ENCODE measurements at regions not wholly inside any gene's neighbourhood (a gene's known extent, or its start where the extent isn't known, plus 50 kb on each side); places are given as distances from the start of the nearest gene placed in this dataset.
"Not testable (repeated sequence)": the region's sequence is repeated elsewhere in the genome, so short reads cannot be mapped to it uniquely, and the experiment has no call there.

DNA sequence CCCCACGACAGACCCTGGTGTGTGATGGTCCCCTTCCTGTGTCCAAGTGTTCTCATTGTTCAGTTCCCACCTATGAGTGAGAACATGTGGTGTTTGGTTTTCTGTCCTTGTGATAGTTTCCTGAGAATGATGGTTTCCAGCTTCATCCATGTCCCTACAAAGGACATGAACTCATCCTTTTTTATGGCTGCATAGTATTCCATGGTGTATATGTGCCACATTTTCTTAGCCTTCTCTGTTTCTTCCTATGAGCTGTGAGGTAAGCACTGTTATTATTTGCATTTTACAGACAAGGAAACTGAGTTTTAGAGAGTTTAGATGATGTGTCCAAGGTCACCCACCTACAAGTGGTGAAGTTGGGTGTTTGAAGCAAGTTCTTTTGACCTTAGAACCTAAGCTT, 51.1 kb upstream of the BNC1 start:
- DNase-seq (ENCODE audit: low read depth in 2 of 2) = not testable (repeated sequence)

- DNase-seq (ENCODE audit: low read depth in 2 of 2) = no peak
Measured at GRCh38 chr15:83339396-83339795, 54.9 kb upstream of the BNC1 start.

- no peak for DNase-seq (ENCODE audit: low read depth in 2 of 2)
Measured at GRCh38 chr15:83340087-83340486, 55.6 kb upstream of the BNC1 start.

DNA sequence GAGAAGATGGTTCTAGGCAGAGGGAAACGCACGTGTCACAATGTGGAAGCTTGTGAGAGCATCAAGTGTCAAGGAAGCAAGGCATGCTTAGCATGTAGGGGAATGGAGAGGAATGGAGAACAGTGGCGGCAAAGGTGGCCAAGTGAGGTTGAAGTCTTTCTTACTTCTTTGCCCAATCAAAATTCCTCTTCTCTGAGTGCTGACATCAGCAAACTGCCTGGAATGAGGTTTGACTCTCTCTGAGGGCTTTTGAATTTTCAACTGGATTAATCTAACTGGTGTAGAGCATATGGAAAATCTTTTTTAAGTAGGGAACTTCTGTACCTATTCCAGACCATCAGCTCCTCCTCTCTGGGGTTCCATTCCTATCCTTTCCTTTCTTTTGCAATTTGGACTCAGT, 61.9 kb upstream of the BNC1 start:
- no peak for DNase-seq (ENCODE audit: low read depth in 2 of 2)

DNA sequence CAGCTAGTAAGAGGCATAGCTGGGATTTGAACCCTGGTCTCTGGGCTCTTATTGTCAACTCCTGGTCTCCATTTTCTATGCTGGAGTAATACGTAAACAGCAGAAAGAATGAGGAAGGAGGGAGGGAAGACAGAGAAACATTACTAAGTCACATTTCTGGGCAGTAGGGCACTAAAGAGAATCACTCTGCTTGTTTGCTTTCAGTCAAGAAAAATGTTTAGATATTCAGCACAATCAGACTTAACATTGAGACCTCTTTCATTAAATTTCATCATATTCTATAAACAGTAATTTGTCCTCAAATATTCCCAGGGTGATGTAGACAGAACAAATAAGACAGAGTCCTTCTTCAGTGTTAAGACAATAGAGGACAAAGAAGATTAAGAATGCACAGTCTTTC, 67.7 kb upstream of the BNC1 start:
- DNase-seq (ENCODE audit: low read depth in 2 of 2) = no peak

DNA sequence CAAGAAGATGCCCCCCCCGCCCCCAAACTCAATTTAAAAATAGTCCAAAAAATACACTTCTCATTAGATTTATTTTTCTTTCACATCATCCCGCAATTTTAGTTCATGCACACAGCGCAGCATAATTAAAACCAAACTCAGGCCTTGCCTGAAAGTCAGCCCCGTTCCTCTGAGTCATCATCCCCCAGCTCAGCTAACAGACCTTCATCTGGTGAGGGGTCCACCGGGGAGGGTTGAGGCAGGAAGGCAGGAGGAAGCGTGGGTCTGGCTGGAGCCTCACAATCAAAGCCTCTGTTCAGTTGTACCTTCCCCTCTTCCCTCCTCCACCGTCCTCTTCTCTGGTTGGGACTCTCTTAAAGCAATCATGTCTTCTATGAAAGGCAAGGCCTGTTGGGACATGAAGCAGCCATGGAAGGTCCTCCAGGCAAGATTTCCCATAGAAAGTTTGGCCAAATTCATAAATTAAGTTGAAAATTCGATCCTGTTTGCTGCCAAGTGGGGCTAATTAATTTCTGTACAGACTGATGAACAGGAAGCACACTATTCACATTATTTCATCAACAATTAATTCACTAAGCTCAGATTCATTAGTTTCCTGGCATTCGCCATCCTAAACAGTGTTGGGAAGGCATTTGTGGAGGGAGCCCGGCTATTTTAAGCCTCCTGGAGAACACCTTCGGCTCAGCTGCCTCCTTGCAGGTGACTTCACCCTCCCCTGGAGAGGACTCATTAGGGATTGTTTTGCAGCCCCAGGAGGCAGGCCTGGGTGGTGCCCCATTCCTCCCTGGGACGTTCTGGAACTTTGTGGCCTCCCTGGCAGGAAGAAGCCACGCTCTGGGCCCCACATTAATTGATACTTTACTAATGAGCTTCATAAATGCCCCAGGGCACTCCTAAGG, 72.3 kb upstream of the BNC1 start:
- no peak for DNase-seq (ENCODE audit: low read depth in 2 of 2)

DNA sequence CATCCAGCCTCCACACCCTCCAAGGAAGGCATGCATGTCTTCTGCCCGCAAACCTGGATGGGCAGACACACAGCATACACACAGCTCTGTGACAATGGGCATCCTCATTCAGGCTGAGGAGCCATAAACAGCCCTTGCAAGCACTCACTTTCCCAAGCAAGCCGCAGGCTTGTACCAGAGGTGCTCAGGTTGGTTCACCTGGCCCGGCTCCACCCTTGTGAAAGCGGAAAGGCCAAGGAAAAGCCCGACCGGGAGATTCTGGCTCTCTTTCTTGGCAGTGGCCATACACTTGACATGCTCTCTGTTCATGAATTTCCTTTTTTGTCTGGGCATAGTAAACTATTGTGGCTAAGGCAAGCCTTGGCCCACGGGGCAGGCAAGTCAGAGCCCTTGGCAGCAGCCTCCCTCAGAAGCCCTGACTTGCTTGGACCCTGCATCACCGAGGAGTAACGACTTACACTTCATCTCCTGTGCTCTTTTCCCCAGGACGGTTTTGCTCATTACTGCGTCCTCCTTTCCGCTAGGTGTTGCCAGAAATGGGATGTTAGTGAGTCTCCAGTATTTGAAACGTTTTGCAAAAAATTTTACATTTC, 74.6 kb upstream of the BNC1 start:
- DNase-seq (ENCODE audit: low read depth in 2 of 2) = no peak

DNA sequence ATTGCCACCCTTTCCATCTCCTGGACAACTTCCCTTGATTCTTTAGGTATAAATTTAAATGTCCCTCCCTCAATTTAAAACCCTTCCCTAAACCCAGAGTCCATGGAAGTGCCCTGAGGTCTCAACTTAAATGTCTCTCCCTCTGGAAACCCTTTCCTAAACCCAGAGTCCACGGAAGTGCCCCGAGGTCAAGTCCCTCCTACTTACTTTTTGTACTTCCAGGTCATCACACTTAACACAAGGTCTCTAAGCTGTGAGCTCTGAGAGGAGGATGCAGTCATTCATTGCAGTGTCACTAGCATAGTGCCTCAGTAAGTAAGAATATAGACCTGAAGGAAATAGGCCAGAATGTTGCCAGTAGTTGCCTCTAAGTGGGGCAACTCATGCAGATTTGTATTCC, 78.2 kb upstream of the BNC1 start:
- no peak for DNase-seq (ENCODE audit: low read depth in 2 of 2)

DNA sequence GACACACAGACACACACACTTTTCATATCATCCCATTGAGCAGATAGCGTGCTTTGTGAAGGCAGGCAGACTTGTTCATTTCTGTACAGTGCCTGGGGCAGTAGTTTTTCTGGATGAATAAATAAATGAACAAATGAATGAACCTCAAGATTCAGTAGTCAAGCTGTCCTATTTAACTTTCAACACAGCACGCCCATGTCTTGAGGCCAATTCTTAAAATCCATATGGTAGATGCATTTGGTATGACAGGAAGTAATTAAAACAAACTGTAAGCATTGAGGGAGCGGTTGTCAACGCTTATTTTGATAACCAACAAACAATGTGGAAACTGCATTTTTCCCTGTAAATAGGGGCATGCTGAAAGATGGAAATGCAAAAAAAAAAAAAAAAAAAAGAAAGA, 80.0 kb upstream of the BNC1 start:
- no peak for DNase-seq (ENCODE audit: low read depth in 2 of 2)

- DNase-seq (ENCODE audit: low read depth in 2 of 2) = peak in 1 of 2 donors; percentile 13
Measured at GRCh38 chr15:83365370-83365938, 81.0 kb upstream of the BNC1 start.

GRCh38 chr15:83372434-83372891, 74.7 kb upstream of the SH3GL3 start:
- DNase-seq (ENCODE audit: low read depth in 2 of 2) = no peak

- no peak for DNase-seq (ENCODE audit: low read depth in 2 of 2)
Measured at GRCh38 chr15:83378921-83379578, 68.1 kb upstream of the SH3GL3 start.

DNA sequence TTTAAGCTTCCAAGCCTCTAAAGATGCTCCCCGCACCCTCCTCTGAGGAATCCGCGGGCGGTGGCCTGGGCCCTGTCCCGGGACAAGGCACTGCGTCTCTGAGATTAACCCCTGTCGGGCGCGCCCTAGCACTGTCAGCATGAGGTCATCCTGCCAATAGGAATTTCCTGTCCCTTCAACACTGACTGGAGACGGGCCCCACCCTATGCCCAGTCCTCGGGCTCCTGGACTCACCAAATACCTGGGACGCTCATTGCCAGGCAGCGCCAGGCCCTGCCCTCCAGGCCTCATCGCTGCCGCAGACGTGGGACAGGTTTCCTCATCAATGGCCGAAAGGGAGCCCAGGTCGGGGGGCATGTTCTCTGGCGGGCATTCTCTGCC, 67.6 kb upstream of the SH3GL3 start:
- peak in 1 of 2 donors; percentile 12 for DNase-seq (ENCODE audit: low read depth in 2 of 2)

DNA sequence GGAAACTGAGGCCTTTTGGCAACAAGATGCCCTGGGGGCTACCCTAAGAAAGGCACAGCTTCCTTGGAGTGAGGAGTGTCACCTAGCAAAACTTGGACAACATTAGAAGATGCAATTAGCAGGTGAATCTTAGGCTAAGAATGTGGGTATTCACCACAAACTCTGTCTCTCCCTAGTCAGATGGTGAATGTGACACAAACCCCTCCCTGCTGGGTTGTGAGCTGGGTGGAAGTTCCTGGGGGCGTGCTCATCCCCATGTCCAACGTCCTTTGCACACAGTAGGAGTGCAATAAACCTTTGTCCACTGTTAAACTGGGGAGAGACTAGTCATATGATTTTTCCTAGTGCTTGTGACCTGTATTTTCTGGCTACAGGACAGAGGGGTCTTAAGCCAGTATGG, 67.1 kb upstream of the SH3GL3 start:
- no peak for DNase-seq (ENCODE audit: low read depth in 2 of 2)

DNA sequence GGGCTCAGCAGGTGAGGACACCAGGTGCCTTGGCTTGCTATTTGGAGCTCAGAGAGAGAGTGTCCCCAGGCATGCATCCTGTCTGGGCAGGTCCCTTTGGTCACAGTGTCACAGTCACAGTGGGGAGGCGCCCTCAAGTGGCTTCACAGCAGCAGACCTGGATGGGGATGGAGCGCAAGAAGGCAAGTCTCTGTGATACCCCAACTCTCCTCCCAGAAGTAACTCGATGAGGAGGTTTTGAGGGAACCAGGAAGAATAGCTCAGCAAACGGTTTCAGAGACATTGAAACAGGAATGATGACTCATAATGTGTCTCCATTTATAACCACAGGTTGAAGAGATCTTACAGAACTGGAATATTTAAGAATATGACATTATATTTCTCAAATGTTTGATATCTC, 66.5 kb upstream of the SH3GL3 start:
- peak; percentile 20 to 53 for DNase-seq (ENCODE audit: low read depth in 2 of 2)

- not testable (repeated sequence) for DNase-seq (ENCODE audit: low read depth in 2 of 2)
Measured at GRCh38 chr15:83383608-83384139, 63.5 kb upstream of the SH3GL3 start.

GRCh38 chr15:83396101-83396500, 51.0 kb upstream of the SH3GL3 start:
- no peak for DNase-seq (ENCODE audit: low read depth in 2 of 2)

Measured in dermis microvascular lymphatic vessel endothelial cell (primary cell).